Endothelial cell (in vitro differentiated cells): ENCODE measurements at regions not wholly inside any gene's neighbourhood (a gene's known extent, or its start where the extent isn't known, plus 50 kb on each side); places are given as distances from the start of the nearest gene placed in this dataset.

Experiments used
- DNase-seq: peaks from one replicate; pipeline ENCODE4 v3.0.0; 2021; ENCODE audit warnings: low spot score
- H3K27ac Mint-ChIP-seq: one replicate; pipeline ENCODE4 v1.8.0; 2021; ENCODE audit warnings: mixed read lengths, inconsistent platforms; ENCODE audit not compliant: unreplicated experiment
- H3K27me3 Mint-ChIP-seq: one replicate; pipeline ENCODE4 v1.8.0; 2021; ENCODE audit warnings: mild to moderate bottlenecking, moderate library complexity, mixed read lengths, inconsistent platforms; ENCODE audit not compliant: unreplicated experiment
- H3K36me3 Mint-ChIP-seq: one replicate; pipeline ENCODE4 v1.8.0; 2021; ENCODE audit warnings: mild to moderate bottlenecking, low read depth, mixed read lengths, inconsistent platforms; ENCODE audit not compliant: unreplicated experiment
- H3K4me1 Mint-ChIP-seq: one replicate; pipeline ENCODE4 v1.8.0; 2021; ENCODE audit warnings: mild to moderate bottlenecking, mixed read lengths, inconsistent platforms; ENCODE audit not compliant: unreplicated experiment
- H3K4me3 Mint-ChIP-seq: one replicate; pipeline ENCODE4 v1.8.0; 2021; ENCODE audit warnings: mild to moderate bottlenecking, mixed read lengths, inconsistent platforms; ENCODE audit not compliant: unreplicated experiment
- H3K9me3 Mint-ChIP-seq: one replicate; pipeline ENCODE4 v1.8.0; 2021; ENCODE audit warnings: mixed read lengths, inconsistent platforms; ENCODE audit not compliant: unreplicated experiment
- CTCF ChIP-seq: fragments of 200-600 bp; sonication (generic); IDR thresholded peaks from one replicate; pipeline ENCODE4 v1.5.0; 2021; ENCODE audit warnings: antibody characterized with exemption; ENCODE audit not compliant: unreplicated experiment

GRCh38 chr15:58346361-58346760, 85.4 kb upstream of the LIPC start:
- Mint-ChIP-seq H3K27me3 (no peaks in the 10 kb centered on the region), H3K36me3 (no peaks in the 10 kb centered on the region), H3K4me3 (no peak overlapping the region), H3K27ac (no peak overlapping the region), H3K4me1 (peaks cover 4% of the 10 kb centered on the region), H3K9me3 (no peaks in the 10 kb centered on the region)
- TF ChIP-seq CTCF: no peak
- DNase-seq: no peak

DNA sequence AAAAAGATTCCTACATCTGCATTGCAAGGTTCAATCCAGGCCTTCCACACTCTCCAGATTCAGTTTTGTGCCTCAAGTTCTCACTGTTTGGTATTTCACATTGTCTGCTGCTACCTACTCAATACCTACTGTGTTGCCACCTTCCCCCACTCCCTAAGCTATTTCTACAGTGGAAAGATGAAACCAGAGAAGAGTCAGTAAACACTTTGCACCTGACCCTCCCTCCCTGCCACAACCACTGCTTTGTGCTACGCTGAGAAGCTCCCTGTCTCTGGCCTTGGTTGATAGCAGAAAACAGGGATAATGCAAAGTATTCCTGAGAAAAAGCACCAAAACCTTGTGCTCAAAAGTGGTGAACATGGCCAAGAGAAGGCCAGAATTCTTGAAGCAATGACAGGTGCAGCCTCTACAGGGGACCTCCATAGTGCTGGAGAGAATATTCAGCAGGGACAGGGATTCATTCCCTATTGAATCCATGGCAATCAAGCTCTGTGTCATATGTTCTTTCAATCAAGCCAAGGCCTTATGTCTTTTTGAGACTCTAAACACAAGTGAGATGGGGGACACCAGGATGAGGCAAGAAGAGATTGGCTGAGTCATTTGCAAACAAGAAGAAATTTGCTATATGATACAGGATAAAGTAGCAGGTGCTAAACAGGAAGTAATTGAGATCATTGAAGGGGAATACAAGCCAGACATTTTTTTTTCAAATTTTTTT, 83.5 kb upstream of the LIPC start:
- DNase-seq: no peak
- Mint-ChIP-seq H3K36me3 (no peaks in the 10 kb centered on the region), H3K9me3 (no peaks in the 10 kb centered on the region), H3K27ac (no peak overlapping the region), H3K4me1 (peaks cover 4% of the 10 kb centered on the region), H3K27me3 (no peaks in the 10 kb centered on the region), H3K4me3 (no peak overlapping the region)
- TF ChIP-seq CTCF: no peak

DNA sequence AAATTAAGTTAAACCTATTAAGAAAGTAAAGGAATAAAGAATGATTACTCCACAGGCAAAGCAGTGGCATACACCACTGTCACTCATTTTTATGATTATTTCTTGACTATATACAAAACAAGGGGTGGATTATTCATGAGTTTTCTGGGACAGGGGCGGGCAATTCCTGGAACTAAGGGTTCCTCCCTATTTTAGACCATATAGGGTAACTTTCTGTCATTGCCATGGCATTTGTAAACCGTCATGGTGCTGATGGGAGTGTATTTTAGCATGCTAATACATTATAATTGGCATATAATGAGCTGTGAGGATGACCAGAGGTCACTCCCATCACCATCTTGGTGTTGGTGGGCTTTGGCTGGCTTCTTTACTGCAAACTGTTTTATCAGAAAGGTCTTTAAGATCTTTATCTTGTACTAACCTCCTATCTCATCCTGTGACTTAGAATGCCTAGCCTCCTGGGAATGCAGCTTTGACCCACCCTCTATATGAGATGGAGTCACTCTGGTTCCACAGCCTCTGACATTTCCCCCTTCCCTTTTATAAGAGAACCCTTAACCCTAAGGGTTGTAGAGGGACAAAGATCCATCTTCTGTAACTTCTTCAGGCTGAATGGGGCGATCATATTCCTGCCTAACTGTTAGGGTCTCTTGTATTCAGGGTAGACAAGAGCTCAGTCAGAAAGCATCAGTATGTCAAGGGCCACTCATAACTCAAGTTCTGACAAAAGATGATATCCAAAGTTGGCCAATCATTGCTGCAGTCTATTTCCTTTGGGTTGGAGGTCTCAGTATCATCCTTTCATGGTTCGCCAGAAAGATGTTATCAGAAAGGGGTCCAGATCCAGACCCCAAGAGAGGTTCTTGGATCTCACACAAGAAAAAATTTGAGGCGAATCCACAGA, 79.5 kb upstream of the LIPC start:
- H3K27me3 Mint-ChIP-seq: peaks cover 2% of the 10 kb centered on the region
- H3K4me1 Mint-ChIP-seq: no peaks in the 10 kb centered on the region
- H3K9me3 Mint-ChIP-seq: no peaks in the 10 kb centered on the region
- H3K36me3 Mint-ChIP-seq: no peaks in the 10 kb centered on the region
- TF ChIP-seq CTCF: no peak
- H3K27ac Mint-ChIP-seq: no peak overlapping the region
- no peak overlapping the region for H3K4me3 Mint-ChIP-seq
- no peak for DNase-seq

DNA sequence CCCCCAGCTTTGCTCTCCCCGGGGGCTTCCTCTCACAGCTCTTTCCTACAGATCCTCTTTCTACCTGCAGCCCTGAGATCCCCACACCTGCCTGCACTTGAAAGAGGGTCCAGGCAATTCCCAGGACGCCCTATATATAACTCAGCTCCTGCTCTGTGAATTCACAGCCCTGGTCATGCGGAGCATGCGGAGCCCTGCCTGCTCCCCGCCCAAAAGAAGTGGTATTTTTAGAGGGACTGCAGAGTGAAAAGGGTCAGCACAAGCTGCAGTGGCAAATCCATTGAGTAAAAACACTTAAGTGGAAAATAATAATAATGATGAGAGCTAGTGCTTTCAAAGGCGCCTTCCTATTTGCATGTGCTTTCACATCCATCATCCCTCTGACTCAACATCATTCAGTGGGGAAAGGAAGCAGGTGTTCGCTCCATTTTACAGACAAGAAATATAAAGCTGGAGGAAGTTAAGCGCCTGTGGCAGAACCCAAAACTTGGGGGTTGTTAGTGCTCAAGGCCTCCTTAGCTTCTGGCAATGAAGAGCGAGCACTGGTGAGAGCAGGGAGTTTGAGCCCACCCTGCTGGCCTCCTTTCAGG, 76.3 kb upstream of the LIPC start:
- H3K4me3 Mint-ChIP-seq: no peak overlapping the region
- no peaks in the 10 kb centered on the region for H3K36me3 Mint-ChIP-seq
- peaks cover 4% of the 10 kb centered on the region for H3K27me3 Mint-ChIP-seq
- TF ChIP-seq CTCF: no peak
- no peak for DNase-seq
- H3K27ac Mint-ChIP-seq: no peak overlapping the region
- H3K9me3 Mint-ChIP-seq: no peaks in the 10 kb centered on the region
- H3K4me1 Mint-ChIP-seq: peaks cover 2% of the 10 kb centered on the region
